ENCODE measurements at regions not wholly inside any gene's neighbourhood (a gene's known extent, or its start where the extent isn't known, plus 50 kb on each side); places are given as distances from the start of the nearest gene placed in this dataset.

- TF ChIP-seq ZNF16 (tag by site-specific recombination; IDR thresholded peaks at IDR 0.05; ENCODE audit: low read depth) (no peak), CTCF (tag by site-specific recombination; IDR thresholded peaks at IDR 0.05) (no peak), ZNF585B (tag by site-specific recombination; IDR thresholded peaks at IDR 0.05) (no peak), PATZ1 (tag by site-specific recombination; IDR thresholded peaks at IDR 0.05) (no peak), ZNF335 (tag by site-specific recombination; conservative IDR thresholded peaks at IDR 0.05) (no peak), ZNF639 (tag by site-specific recombination; IDR thresholded peaks at IDR 0.05) (no peak), ZNF24 (tag by site-specific recombination; IDR thresholded peaks at IDR 0.05) (no peak), ZNF558 (tag by site-specific recombination; IDR thresholded peaks at IDR 0.05) (no peak), ELK4 (IDR thresholded peaks at IDR 0.05; ENCODE audit: borderline replicate concordance, low read depth, low read length) (no peak), ZNF514 (tag by site-specific recombination; IDR thresholded peaks at IDR 0.05) (no peak), ZNF776 (tag by site-specific recombination; IDR thresholded peaks at IDR 0.05; ENCODE audit: borderline replicate concordance) (no peak), PRDM4 (tag by site-specific recombination; IDR thresholded peaks at IDR 0.05) (no peak)
Measured at GRCh38 chr1:18547460-18547859, 66.7 kb downstream of the KLHDC7A start.
